NCI-H226 (cell line): ENCODE measurements at regions not wholly inside any gene's neighbourhood (a gene's known extent, or its start where the extent isn't known, plus 50 kb on each side); places are given as distances from the start of the nearest gene placed in this dataset.
A peak's percentile ranks its signal among the peaks of the same experiment; 100 is the strongest.

Experiments
- DNase-seq: peaks from one replicate; pipeline ENCODE4 v3.0.0-alpha.2; 2015

GRCh38 chr4:4689694-4690440 lies 148.0 kb upstream of the STX18 start:
- no peak for DNase-seq

- no peak for DNase-seq
Observed at GRCh38 chr4:4687935-4688727, 146.3 kb upstream of the STX18 start.

GRCh38 chr4:4687100-4687499 lies 145.3 kb upstream of the STX18 start:
- no peak for DNase-seq

- DNase-seq: no peak
Observed at GRCh38 chr4:4685810-4686795, 144.3 kb upstream of the STX18 start.

GRCh38 chr4:4681653-4682052 lies 139.8 kb upstream of the STX18 start:
- no peak for DNase-seq

- no peak for DNase-seq
Observed at GRCh38 chr4:4680758-4681157, 138.9 kb upstream of the STX18 start.

- no peak for DNase-seq
Observed at GRCh38 chr4:4680243-4680642, 138.4 kb upstream of the STX18 start.

GRCh38 chr4:4677556-4678522 lies 136.0 kb upstream of the STX18 start:
- no peak for DNase-seq

GRCh38 chr4:4675641-4676040 lies 133.8 kb upstream of the STX18 start:
- no peak for DNase-seq

- DNase-seq: no peak
Observed at GRCh38 chr4:4675051-4675581, 133.3 kb upstream of the STX18 start.

- DNase-seq: peak; percentile 61
Observed at GRCh38 chr4:4673070-4673469, 131.2 kb upstream of the STX18 start.

- DNase-seq: no peak
Observed at GRCh38 chr4:4672402-4672801, 130.6 kb upstream of the STX18 start.

GRCh38 chr4:4671774-4672349 lies 130.0 kb upstream of the STX18 start:
- DNase-seq: no peak

GRCh38 chr4:4670869-4671268 lies 129.0 kb upstream of the STX18 start:
- DNase-seq: no peak

- no peak for DNase-seq
Observed at GRCh38 chr4:4668355-4669210, 126.7 kb upstream of the STX18 start.

- DNase-seq: peak; percentile 43
Observed at GRCh38 chr4:4667622-4668081, 125.8 kb upstream of the STX18 start.

- DNase-seq: peak; percentile 81
Observed at GRCh38 chr4:4666693-4667621, 125.1 kb upstream of the STX18 start.

GRCh38 chr4:4666187-4666586 lies 124.3 kb upstream of the STX18 start:
- no peak for DNase-seq

- no peak for DNase-seq
Observed at GRCh38 chr4:4664234-4664633, 122.4 kb upstream of the STX18 start.
